Thoracic aorta (tissue), 2 donors: ENCODE measurements at regions not wholly inside any gene's neighbourhood (a gene's known extent, or its start where the extent isn't known, plus 50 kb on each side); places are given as distances from the start of the nearest gene placed in this dataset.

ENCODE experiments used
- ATAC-seq: fragments of 150-250 bp; one replicate; pipeline ENCODE4 v1.8.0; 2017; ENCODE audit warnings: low read depth; ENCODE audit not compliant: insufficient number of reproducible peaks, low FRiP score
- DNase-seq: peaks from one replicate; pipeline ENCODE4 v3.0.0-alpha.2; 2020; ENCODE audit warnings: low spot score
- H3K27ac ChIP-seq, 2 donors: fragments of 200-600 bp; sonication (generic); 1 replicate in 1 of 2; 2 replicates in 1 of 2; pipeline ENCODE4 v1.5.1; 2016; ENCODE audit warnings: mild to moderate bottlenecking in 2 of 2, moderate library complexity in 2 of 2
- H3K27me3 ChIP-seq: fragments of 200-600 bp; sonication (generic); replicated peaks from 2 replicates; pipeline ENCODE4 v1.6.0; 2016; ENCODE audit warnings: mild to moderate bottlenecking; ENCODE audit not compliant: insufficient read depth
- H3K36me3 ChIP-seq: fragments of 200-600 bp; sonication (generic); one replicate; pipeline ENCODE4 v1.5.1; 2016
- H3K4me1 ChIP-seq, 2 donors: fragments of 200-600 bp; sonication (generic); 1 replicate in 1 of 2; 2 replicates in 1 of 2; pipeline versions ENCODE4 v1.5.1 to v1.6.0; 2016; ENCODE audit warnings: low read depth in 2 of 2, mild to moderate bottlenecking in 1 of 2; ENCODE audit not compliant: control insufficient read depth in 1 of 2
- H3K4me3 ChIP-seq: fragments of 200-600 bp; sonication (generic); 2 replicates; pipeline ENCODE4 v1.5.1; 2016; ENCODE audit warnings: mild to moderate bottlenecking
- H3K9me3 ChIP-seq: fragments of 200-600 bp; sonication (generic); 2 replicates; pipeline ENCODE4 v1.5.1; 2016
- TF ChIP-seq, protein P1 (sequence below): fragments of 200-600 bp; sonication (generic); IDR thresholded peaks from one replicate; pipeline ENCODE4 v1.5.1; 2019; ENCODE audit warnings: antibody characterized with exemption

- Histone ChIP-seq H3K36me3 (no peaks in the 10 kb centered on the region), H3K27ac (no peak overlapping the region), H3K9me3 (no peaks in the 10 kb centered on the region), H3K4me1 (no peaks in the 10 kb centered on the region), H3K27me3 (no peaks in the 10 kb centered on the region), H3K4me3 (no peak overlapping the region)
- TF ChIP-seq, protein P1, sequence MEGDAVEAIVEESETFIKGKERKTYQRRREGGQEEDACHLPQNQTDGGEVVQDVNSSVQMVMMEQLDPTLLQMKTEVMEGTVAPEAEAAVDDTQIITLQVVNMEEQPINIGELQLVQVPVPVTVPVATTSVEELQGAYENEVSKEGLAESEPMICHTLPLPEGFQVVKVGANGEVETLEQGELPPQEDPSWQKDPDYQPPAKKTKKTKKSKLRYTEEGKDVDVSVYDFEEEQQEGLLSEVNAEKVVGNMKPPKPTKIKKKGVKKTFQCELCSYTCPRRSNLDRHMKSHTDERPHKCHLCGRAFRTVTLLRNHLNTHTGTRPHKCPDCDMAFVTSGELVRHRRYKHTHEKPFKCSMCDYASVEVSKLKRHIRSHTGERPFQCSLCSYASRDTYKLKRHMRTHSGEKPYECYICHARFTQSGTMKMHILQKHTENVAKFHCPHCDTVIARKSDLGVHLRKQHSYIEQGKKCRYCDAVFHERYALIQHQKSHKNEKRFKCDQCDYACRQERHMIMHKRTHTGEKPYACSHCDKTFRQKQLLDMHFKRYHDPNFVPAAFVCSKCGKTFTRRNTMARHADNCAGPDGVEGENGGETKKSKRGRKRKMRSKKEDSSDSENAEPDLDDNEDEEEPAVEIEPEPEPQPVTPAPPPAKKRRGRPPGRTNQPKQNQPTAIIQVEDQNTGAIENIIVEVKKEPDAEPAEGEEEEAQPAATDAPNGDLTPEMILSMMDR, result no peak
- no peak for ATAC-seq
- DNase-seq, result no peak
These were observed 343.7 kb downstream of the ARAP2 start for GRCh38 chr4:35900286-35901243.

DNA sequence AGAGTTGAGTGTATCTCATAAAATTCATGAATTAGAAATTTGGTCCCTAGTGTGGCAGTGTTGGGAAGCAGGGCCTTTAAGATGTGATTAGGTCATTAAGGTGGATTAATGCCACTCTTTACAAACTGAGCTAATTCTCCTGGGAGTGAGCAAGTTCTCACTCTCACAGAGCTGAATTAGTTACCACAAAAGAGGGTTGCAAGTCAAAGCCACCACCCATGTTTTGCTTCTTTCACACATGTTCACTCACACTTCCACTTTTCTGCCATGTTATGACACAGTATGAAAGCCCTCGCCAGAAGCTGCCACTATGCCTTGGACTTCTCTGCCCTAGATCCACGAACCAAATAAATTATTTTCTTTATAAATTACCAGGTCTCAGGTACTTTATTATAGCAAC, 332.1 kb downstream of the ARAP2 start:
- Histone ChIP-seq H3K27ac (no peak overlapping the region), H3K27me3 (no peaks in the 10 kb centered on the region), H3K36me3 (no peaks in the 10 kb centered on the region), H3K4me3 (no peak overlapping the region), H3K4me1 (no peaks in the 10 kb centered on the region), H3K9me3 (no peaks in the 10 kb centered on the region)
- DNase-seq, result no peak
- TF ChIP-seq, protein P1, result no peak
- no peak for ATAC-seq

DNA sequence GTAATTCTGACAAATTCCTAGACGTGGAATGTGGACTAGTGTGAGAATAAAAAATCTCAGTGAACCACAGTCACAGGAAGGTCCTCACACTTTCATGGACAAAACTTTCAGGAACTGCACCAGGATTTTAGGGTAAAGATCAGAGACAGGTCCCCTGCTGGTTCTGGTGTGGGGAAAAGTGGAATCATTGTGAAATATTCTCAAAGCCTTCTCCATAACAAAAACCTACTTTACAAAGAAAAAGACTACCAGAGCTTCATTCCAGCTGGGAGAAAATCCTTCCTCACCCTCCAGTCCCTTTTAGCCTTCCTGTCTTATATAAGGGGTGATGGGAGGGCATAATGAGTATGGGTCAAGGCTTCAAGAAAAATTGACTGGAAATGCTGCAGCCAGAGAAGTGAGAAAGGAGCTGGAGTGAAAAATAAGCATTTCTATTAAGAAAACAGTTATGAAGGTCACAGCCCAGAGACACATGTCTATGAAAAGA, 325.8 kb downstream of the ARAP2 start:
- TF ChIP-seq, protein P1, result no peak
- Histone ChIP-seq H3K4me3 (no peak overlapping the region), H3K4me1 (no peaks in the 10 kb centered on the region), H3K27me3 (no peaks in the 10 kb centered on the region), H3K36me3 (no peaks in the 10 kb centered on the region), H3K27ac (no peak overlapping the region), H3K9me3 (no peaks in the 10 kb centered on the region)
- DNase-seq (no peak), ATAC-seq (no peak)

- H3K9me3 ChIP-seq, result no peaks in the 10 kb centered on the region
- H3K36me3 ChIP-seq, result no peaks in the 10 kb centered on the region
- no peak overlapping the region for H3K4me3 ChIP-seq
- TF ChIP-seq, protein P1, result no peak
- no peak overlapping the region for H3K27ac ChIP-seq
- H3K27me3 ChIP-seq, result no peaks in the 10 kb centered on the region
- ATAC-seq (no peak), DNase-seq (no peak)
- no peaks in the 10 kb centered on the region for H3K4me1 ChIP-seq
These were observed 318.5 kb downstream of the ARAP2 start for GRCh38 chr4:35925806-35926205.

DNA sequence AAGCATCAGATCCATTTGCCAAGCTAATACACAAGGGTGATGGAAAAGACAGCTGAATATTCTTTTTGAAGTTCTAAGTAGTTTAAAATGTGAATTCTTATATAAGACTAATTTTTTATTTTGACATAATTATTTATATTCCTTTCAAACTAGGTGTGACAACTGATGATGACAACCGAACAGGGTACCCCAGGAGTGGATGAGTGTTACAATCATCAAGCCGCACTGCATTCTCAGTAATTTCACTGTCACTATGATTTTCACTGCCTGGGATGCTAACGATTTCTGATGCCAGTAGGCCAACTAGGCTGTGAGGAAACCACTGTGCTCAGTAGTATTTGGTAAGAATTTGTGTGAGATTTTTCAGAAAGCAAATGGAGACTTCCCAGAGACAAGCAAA, 317.5 kb downstream of the ARAP2 start:
- H3K4me3 ChIP-seq, result no peak overlapping the region
- H3K9me3 ChIP-seq, result no peaks in the 10 kb centered on the region
- no peaks in the 10 kb centered on the region for H3K36me3 ChIP-seq
- no peak overlapping the region for H3K27ac ChIP-seq
- H3K4me1 ChIP-seq, result no peaks in the 10 kb centered on the region
- TF ChIP-seq, protein P1, result no peak
- H3K27me3 ChIP-seq, result no peaks in the 10 kb centered on the region
- ATAC-seq (no peak), DNase-seq (no peak)
